ENCODE measurements at regions not wholly inside any gene's neighbourhood (a gene's known extent, or its start where the extent isn't known, plus 50 kb on each side); places are given as distances from the start of the nearest gene placed in this dataset.

- no peak overlapping the region for H3K4me3 ChIP-seq (ENCODE audit: low read depth in 2 of 2, low read length in 1 of 2)
- H3K4me2 ChIP-seq = no peak overlapping the region; the same call in 1 of the 2 replicates
- DNase-seq = no peak
- H3K9ac ChIP-seq = no peak overlapping the region; the same call in 1 of the 2 replicates
- H4K20me1 ChIP-seq (ENCODE audit: insufficient read depth) = no peaks in the 10 kb centered on the region
- H3K27me3 ChIP-seq (ENCODE audit: insufficient read depth) = no peaks in the 10 kb centered on the region
- H3K36me3 ChIP-seq (replicated peaks in 1 of 2; ENCODE audit: control insufficient read depth in 1 of 2, insufficient read depth in 2 of 2, low read length in 1 of 2) = no peaks in the 10 kb centered on the region
- no peaks in the 10 kb centered on the region for H3K9me3 ChIP-seq
- no peaks in the 10 kb centered on the region; a peak in 1 of 4 replicates for H3K4me1 ChIP-seq (ENCODE audit: control insufficient read depth in 1 of 2, insufficient read depth in 2 of 2, low read depth in 1 of 2, low read length in 1 of 2)
- H3K79me2 ChIP-seq (ENCODE audit: insufficient read depth) = no peaks in the 10 kb centered on the region
- no peak for TF ChIP-seq SIN3A (IDR thresholded peaks at IDR 0.05; ENCODE audit: borderline replicate concordance, low read depth, low read length)
- TF ChIP-seq RAD21 (IDR thresholded peaks at IDR 0.05; ENCODE audit: low read length) = no peak
- TF ChIP-seq REST (IDR thresholded peaks at IDR 0.05; ENCODE audit: low read depth, low read length) = no peak
- TF ChIP-seq SMC3 (IDR thresholded peaks at IDR 0.05; ENCODE audit: low read depth, low read length) = no peak
- no peak for TF ChIP-seq CHD2 (IDR thresholded peaks at IDR 0.05; ENCODE audit: low read length, partially characterized antibody)
- no peak for TF ChIP-seq USF2 (IDR thresholded peaks at IDR 0.05; ENCODE audit: borderline replicate concordance, low read depth, low read length)
- no peak for TF ChIP-seq PBX3 (IDR thresholded peaks at IDR 0.05)
- no peak for TF ChIP-seq TCF12 (IDR thresholded peaks at IDR 0.05)
- no peak for TF ChIP-seq GATA2 (CRISPR knock-in tag; IDR thresholded peaks at IDR 0.05)
- no peak for TF ChIP-seq EP300 (IDR thresholded peaks at IDR 0.05; ENCODE audit: borderline replicate concordance in 1 of 2, low read depth in 1 of 2, low read length in 1 of 2)
- TF ChIP-seq MXI1 (IDR thresholded peaks at IDR 0.05; ENCODE audit: low read depth, low read length) = no peak
- no peak for TF ChIP-seq RFX5 (IDR thresholded peaks at IDR 0.05; ENCODE audit: low read length)
- TF ChIP-seq NFIC (IDR thresholded peaks at IDR 0.05; ENCODE audit: borderline replicate concordance) = no peak
- peak overlapping the region; percentile 1 to 47; a peak in 3 of 4 replicates for H3K27ac ChIP-seq (ENCODE audit: low read depth in 2 of 2, low read length in 1 of 2)
- H3F3A ChIP-seq (replicated peaks; ENCODE audit: insufficient read depth) = peaks cover 19% of the 10 kb centered on the region
- ChIA-PET CTCF (interaction anchor here (1.9 kb wide), 1 partner anchor 8 kb away, joined by 5 read pairs; no protein-coding TSS in a partner anchor), POLR2A (no interaction called here)
- H3K9me2 ChIP-seq = no peaks in the 10 kb centered on the region
- peak overlapping the region; percentile 72 for H2AFZ ChIP-seq (ENCODE audit: low read depth)
Measured at GRCh38 chr6:112680091-112680490, 333.0 kb downstream of the RFPL4B start.

Measured in SK-N-SH (cell line).